Brain pericyte (primary cell): ENCODE measurements at regions not wholly inside any gene's neighbourhood (a gene's known extent, or its start where the extent isn't known, plus 50 kb on each side); places are given as distances from the start of the nearest gene placed in this dataset.

Experiments used
- DNase-seq: peaks from one replicate; pipeline ENCODE4 v3.0.0-alpha.2; 2012; ENCODE audit warnings: low read depth, low spot score

DNA sequence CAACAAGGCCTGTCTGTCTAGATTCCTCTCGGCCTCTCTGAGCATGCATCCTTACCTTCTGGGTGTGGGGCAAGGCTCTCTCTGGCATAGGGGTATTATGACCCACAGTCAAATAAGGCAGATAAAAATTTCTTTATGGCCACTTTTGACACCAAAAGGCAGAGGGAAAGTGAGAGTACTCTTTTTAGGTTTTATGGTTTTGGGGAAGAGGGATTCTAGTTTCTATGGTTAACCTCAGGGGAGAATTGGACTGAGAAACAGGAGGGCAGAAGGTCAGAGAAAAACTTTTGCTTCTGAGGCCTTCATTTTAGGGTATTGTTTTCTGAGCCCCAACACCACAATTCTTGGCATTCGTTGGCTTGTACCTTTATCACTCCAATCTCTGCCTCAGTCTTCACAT, 70.0 kb upstream of the CCDC54 start:
- no peak for DNase-seq

DNA sequence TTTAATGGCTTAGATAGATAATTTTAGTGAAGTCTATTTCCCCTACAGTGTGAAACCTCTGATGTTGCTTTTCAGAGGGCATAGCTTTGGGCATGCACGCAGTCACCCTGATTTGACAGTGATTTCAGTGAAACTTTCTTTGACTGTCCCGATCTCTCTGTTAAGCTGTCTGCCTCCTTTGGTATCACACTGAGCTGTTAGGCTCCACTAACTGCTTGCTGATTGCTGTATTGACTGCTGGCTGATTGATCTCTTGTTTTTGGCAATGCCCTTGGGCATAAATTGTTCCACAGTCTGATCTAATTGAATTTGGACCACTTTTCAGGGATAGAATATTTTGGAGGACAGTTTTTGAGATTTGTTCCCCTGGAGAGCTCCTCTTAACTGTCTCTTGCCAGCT, 68.5 kb upstream of the CCDC54 start:
- DNase-seq = no peak

DNA sequence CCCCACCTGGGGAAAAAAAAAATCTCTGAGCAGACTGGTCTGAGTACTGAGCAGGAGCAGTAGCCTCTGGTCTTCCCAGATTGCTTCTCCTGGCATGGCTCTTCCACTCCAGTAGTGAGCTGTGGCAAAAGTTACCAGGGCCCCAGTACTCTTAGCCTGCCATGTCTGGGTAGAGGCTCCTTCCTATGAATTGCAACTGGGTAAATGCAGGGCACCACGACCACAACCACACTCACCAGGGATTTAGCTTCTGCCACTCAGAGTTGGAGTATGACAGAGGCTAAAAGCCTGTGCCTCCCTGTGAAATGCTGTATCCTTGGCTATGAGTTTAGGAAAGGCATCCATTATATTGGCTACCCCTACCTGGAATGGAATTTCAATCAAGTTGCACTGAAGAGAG, 67.9 kb upstream of the CCDC54 start:
- DNase-seq = no peak

DNA sequence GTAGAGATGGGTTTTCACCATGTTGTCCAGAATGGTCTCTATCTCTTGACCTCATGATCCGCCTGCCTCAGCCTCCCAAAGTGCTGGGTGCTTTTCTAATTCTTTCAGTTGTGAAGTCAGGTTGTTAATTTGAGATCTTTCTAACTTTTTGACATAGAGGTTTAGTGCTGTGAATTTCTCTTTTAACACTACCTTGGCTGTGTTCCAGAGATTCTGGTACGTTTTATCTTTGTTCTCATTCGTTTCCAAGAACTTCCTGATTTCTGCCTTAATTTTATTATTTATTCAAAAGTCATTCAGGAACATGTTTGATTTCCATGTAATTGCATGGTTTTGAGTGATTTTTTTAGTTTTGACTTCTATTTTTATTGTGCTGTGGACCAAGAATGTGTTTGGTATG, 63.5 kb upstream of the CCDC54 start:
- no peak for DNase-seq

DNA sequence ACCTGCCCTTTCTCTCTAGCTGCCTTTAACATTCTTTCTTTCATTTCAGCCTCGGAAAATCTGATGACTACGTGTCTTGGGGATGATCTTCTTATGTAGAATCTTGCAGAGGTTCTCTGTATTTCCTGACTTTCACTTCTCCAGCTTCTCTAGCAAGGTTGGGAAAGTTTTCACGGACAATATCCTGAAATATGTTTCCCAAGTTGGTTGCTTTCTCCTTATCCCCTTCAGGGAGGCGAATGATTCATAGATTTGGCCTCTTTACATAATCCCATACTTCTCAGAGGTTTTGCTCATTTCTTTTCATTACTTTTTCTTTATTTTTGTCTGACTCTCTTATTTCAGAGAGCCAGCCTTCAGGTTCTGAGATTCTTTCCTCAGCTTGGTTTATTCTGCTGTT, 62.1 kb upstream of the CCDC54 start:
- DNase-seq = no peak

DNA sequence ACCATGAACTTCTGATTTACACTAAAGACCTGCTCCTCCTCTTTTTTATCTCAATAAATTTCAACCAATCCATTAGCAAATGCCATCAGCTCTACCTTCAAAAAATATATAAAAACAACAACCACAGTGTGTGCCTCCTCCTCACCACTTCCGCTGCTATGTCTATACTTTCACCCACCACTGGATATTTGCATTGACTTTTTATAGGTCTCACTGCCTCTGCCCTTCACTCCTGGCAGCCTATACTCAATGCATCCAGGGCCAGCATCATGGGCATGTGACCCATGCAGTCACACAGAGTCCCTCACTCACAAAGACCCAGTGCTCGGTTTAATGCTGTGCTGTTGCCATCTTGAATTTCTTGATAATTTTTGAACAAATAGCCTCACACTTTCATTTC, 53.5 kb upstream of the CCDC54 start:
- no peak for DNase-seq

DNA sequence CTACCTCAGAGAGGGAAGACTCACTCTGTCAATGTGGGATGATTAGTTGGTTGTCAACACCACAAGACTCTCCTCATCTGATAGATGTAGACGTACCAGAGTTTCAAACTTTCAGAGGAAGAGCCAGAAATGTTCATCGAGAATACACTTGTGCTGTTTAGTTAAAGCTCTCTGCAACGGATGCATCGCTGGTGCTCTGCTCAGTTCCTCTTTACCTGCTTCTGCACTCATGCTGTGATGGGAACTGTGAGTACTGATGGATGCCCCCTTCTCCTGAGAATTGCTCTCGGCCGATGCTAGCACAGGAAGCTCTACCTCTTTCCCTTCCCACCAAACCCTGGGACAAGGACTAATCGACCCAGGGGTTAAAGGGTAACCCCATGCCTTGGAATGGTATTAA, 51.8 kb upstream of the CCDC54 start:
- DNase-seq = no peak
